Muscle layer of colon (tissue), 2 donors: ENCODE measurements at regions not wholly inside any gene's neighbourhood (a gene's known extent, or its start where the extent isn't known, plus 50 kb on each side); places are given as distances from the start of the nearest gene placed in this dataset.

Experiments used
- H3K27ac ChIP-seq: one replicate; pipeline ENCODE4 v1.7.0; 2013; ENCODE audit warnings: low read depth, mild to moderate bottlenecking, low read length, moderate library complexity
- H3K27me3 ChIP-seq, 2 donors: one replicate each; pipeline ENCODE4 v1.7.0; 2013; ENCODE audit warnings: low read length in 2 of 2, mild to moderate bottlenecking in 2 of 2; ENCODE audit not compliant: insufficient read depth in 2 of 2, control insufficient read depth in 1 of 2
- H3K36me3 ChIP-seq: one replicate; pipeline ENCODE4 v1.7.0; 2013; ENCODE audit warnings: mild to moderate bottlenecking, low read length; ENCODE audit not compliant: insufficient read depth
- H3K4me1 ChIP-seq: one replicate; pipeline ENCODE4 v1.7.0; 2013; ENCODE audit warnings: mild to moderate bottlenecking, low read length; ENCODE audit not compliant: insufficient read depth
- H3K4me3 ChIP-seq, 2 donors: one replicate each; pipeline ENCODE4 v1.7.0; 2013; ENCODE audit warnings: low read length in 2 of 2, low read depth in 1 of 2, mild to moderate bottlenecking in 1 of 2, moderate library complexity in 1 of 2
- H3K9ac ChIP-seq: one replicate; pipeline ENCODE4 v1.7.0; 2013; ENCODE audit warnings: low read length
- H3K9me3 ChIP-seq: one replicate; pipeline ENCODE4 v1.7.0; 2013; ENCODE audit warnings: mild to moderate bottlenecking, low read length
- donor health status: abdominal sarcoma.
- donor health status: Adenocarcinoma of cecum.

GRCh38 chr17:72068643-72069042 lies 52.2 kb upstream of the SOX9 start:
- Histone ChIP-seq H3K4me3 (no peak overlapping the region), H3K36me3 (no peaks in the 10 kb centered on the region), H3K27ac (no peak overlapping the region), H3K9ac (no peak overlapping the region), H3K9me3 (no peaks in the 10 kb centered on the region), H3K4me1 (peaks cover 9% of the 10 kb centered on the region), H3K27me3 (no peaks in the 10 kb centered on the region)

- Histone ChIP-seq H3K4me3 (no peak overlapping the region), H3K9ac (no peak overlapping the region), H3K36me3 (no peaks in the 10 kb centered on the region), H3K27me3 (no peaks in the 10 kb centered on the region), H3K4me1 (peaks cover 9% of the 10 kb centered on the region), H3K9me3 (no peaks in the 10 kb centered on the region), H3K27ac (no peak overlapping the region)
Observed at GRCh38 chr17:72069586-72070202, 51.1 kb upstream of the SOX9 start.
